Mesenchymal stem cell (in vitro differentiated cells and primary cell): ENCODE measurements at regions not wholly inside any gene's neighbourhood (a gene's known extent, or its start where the extent isn't known, plus 50 kb on each side); places are given as distances from the start of the nearest gene placed in this dataset.

Source experiments
- DNase-seq: peaks from one replicate; pipeline ENCODE4 v3.0.0-alpha.2; 2013
- H2AFZ ChIP-seq: one replicate; pipeline ENCODE4 v1.6.1; 2013; ENCODE audit warnings: low read depth, mild to moderate bottlenecking, control low read depth, inconsistent platforms, low read length, moderate library complexity
- H2AK5ac ChIP-seq: 2 replicates; pipeline ENCODE4 v1.6.1; 2013; ENCODE audit warnings: low read length, moderate library complexity, mild to moderate bottlenecking, inconsistent platforms; ENCODE audit not compliant: severe bottlenecking
- H2BK120ac ChIP-seq: one replicate; pipeline ENCODE4 v1.6.1; 2013; ENCODE audit warnings: low read depth, mild to moderate bottlenecking, inconsistent platforms, low read length, moderate library complexity
- H2BK12ac ChIP-seq, 2 experiments: one replicate each; pipeline ENCODE4 v1.6.1; 2013; ENCODE audit warnings: inconsistent platforms in 2 of 2, low read length in 2 of 2, mild to moderate bottlenecking in 2 of 2, moderate library complexity in 2 of 2, control low read depth in 1 of 2
- H2BK15ac ChIP-seq: one replicate; pipeline ENCODE4 v1.6.1; 2013; ENCODE audit warnings: mild to moderate bottlenecking, low read depth, inconsistent platforms; ENCODE audit not compliant: poor library complexity, severe bottlenecking
- H2BK5ac ChIP-seq: 2 replicates; pipeline ENCODE4 v1.6.1; 2013; ENCODE audit warnings: low read depth, mild to moderate bottlenecking, low read length, control low read depth, inconsistent platforms; ENCODE audit not compliant: poor library complexity, severe bottlenecking
- H3K14ac ChIP-seq, 2 experiments: one replicate each; pipeline ENCODE4 v1.6.1; 2013; ENCODE audit warnings: inconsistent platforms in 2 of 2, low read length in 2 of 2, control low read depth in 1 of 2, mild to moderate bottlenecking in 1 of 2, moderate library complexity in 1 of 2
- H3K18ac ChIP-seq, 2 experiments: one replicate each; pipeline ENCODE4 v1.6.1; 2013; ENCODE audit warnings: inconsistent platforms in 2 of 2, low read length in 2 of 2, control low read depth in 1 of 2, low read depth in 1 of 2, mild to moderate bottlenecking in 1 of 2
- H3K23ac ChIP-seq, 2 experiments: one replicate each; pipeline ENCODE4 v1.6.1; 2013; ENCODE audit warnings: inconsistent platforms in 2 of 2, low read length in 2 of 2, mild to moderate bottlenecking in 2 of 2, moderate library complexity in 2 of 2, control low read depth in 1 of 2
- H3K27ac ChIP-seq: 2 replicates; pipeline ENCODE4 v1.5.1; 2013; ENCODE audit warnings: mild to moderate bottlenecking, moderate library complexity, low read length, control low read depth, inconsistent platforms; ENCODE audit not compliant: poor library complexity, severe bottlenecking
- H3K27me3 ChIP-seq, 2 experiments: 2 replicates each; pipeline versions ENCODE4 v1.6.1 to v1.7.0; 2013; ENCODE audit warnings: low read length in 2 of 2, mild to moderate bottlenecking in 2 of 2, moderate library complexity in 2 of 2, control low read depth in 1 of 2, inconsistent platforms in 1 of 2; ENCODE audit not compliant: control insufficient read depth in 1 of 2, insufficient read depth in 1 of 2
- H3K36me3 ChIP-seq, 2 experiments: 2 replicates each; pipeline versions ENCODE4 v1.6.1 to v1.7.0; 2013; ENCODE audit warnings: low read length in 2 of 2, control low read depth in 1 of 2, inconsistent platforms in 1 of 2, low read depth in 1 of 2, mild to moderate bottlenecking in 1 of 2; ENCODE audit not compliant: insufficient read depth in 2 of 2, control insufficient read depth in 1 of 2
- H3K4ac ChIP-seq, 2 experiments: one replicate each; pipeline ENCODE4 v1.6.1; 2013; ENCODE audit warnings: inconsistent platforms in 2 of 2, low read length in 2 of 2, mild to moderate bottlenecking in 2 of 2, moderate library complexity in 2 of 2, control low read depth in 1 of 2, low read depth in 1 of 2
- H3K4me1 ChIP-seq: 2 replicates; pipeline ENCODE4 v1.6.1; 2013; ENCODE audit warnings: low read depth, low read length, control low read depth; ENCODE audit not compliant: control insufficient read depth, insufficient read depth
- H3K4me2 ChIP-seq: 2 replicates; pipeline ENCODE4 v1.6.1; 2013; ENCODE audit warnings: low read length, mild to moderate bottlenecking, inconsistent platforms; ENCODE audit not compliant: poor library complexity, severe bottlenecking
- H3K4me3 ChIP-seq, 2 experiments: 2 replicates each; pipeline versions ENCODE4 v1.5.1 to v1.7.0; 2013; ENCODE audit warnings: low read length in 2 of 2, mild to moderate bottlenecking in 2 of 2, control low read depth in 1 of 2, low read depth in 1 of 2; ENCODE audit not compliant: insufficient read depth in 1 of 2
- H3K79me1 ChIP-seq: replicated peaks from 2 replicates; pipeline ENCODE4 v1.6.1; 2013; ENCODE audit warnings: mild to moderate bottlenecking, control low read depth, low read length, inconsistent platforms; ENCODE audit not compliant: poor library complexity, severe bottlenecking
- H3K9ac ChIP-seq: 2 replicates; pipeline ENCODE4 v1.7.0; 2013; ENCODE audit warnings: mild to moderate bottlenecking, low read length, moderate library complexity
- H3K9me3 ChIP-seq: 2 replicates; pipeline ENCODE4 v1.7.0; 2013; ENCODE audit warnings: mild to moderate bottlenecking, low read length; ENCODE audit not compliant: control insufficient read depth
- H4K8ac ChIP-seq: one replicate; pipeline ENCODE4 v1.6.1; 2013; ENCODE audit warnings: inconsistent platforms, mild to moderate bottlenecking, low read length, moderate library complexity
- H4K91ac ChIP-seq: one replicate; pipeline ENCODE4 v1.6.1; 2013; ENCODE audit warnings: mild to moderate bottlenecking, low read length, inconsistent platforms
- WGBS: methylation state at CpG from one replicate; pipeline ENCODE4 v1.1.7; 2013; ENCODE audit warnings: mixed read lengths; 5-methylcytosine and 5-hydroxymethylcytosine counted together

- Histone ChIP-seq H2BK15ac (no peak overlapping the region), H3K4me2 (no peak overlapping the region), H3K27ac (no peak overlapping the region), H4K91ac (no peak overlapping the region), H3K4ac (no peak overlapping the region), H2BK12ac (no peak overlapping the region), H3K27me3 (no peaks in the 10 kb centered on the region), H3K9ac (no peak overlapping the region), H2AK5ac (no peak overlapping the region), H4K8ac (no peak overlapping the region), H2BK5ac (no peak overlapping the region), H3K4me3 (no peak overlapping the region), H3K23ac (no peak overlapping the region), H3K4me1 (no peaks in the 10 kb centered on the region), H3K36me3 (no peaks in the 10 kb centered on the region), H3K79me1 (no peaks in the 10 kb centered on the region), H2BK120ac (peak overlapping the region; percentile 42), H3K9me3 (peaks cover 14% of the 10 kb centered on the region), H3K14ac (no peak overlapping the region), H3K18ac (no peak overlapping the region), H2AFZ (no peak overlapping the region)
- DNase-seq: no peak
- 92% methylated on average over 6 of the region's 6 CpGs for WGBS
Observed at GRCh38 chr5:175589714-175590113, 68.2 kb upstream of the HRH2 start.

GRCh38 chr5:175590471-175590881, 67.4 kb upstream of the HRH2 start:
- no peak overlapping the region for H3K4me3 ChIP-seq
- 41% methylated on average over 1 of the region's 3 CpGs for WGBS
- H2AK5ac ChIP-seq: no peak overlapping the region
- H2BK5ac ChIP-seq: no peak overlapping the region
- no peaks in the 10 kb centered on the region for H3K36me3 ChIP-seq
- peak overlapping the region; percentile 95 for H2BK120ac ChIP-seq
- no peak overlapping the region for H2AFZ ChIP-seq
- H3K4ac ChIP-seq: no peak overlapping the region
- no peaks in the 10 kb centered on the region for H3K4me1 ChIP-seq
- H3K27me3 ChIP-seq: no peaks in the 10 kb centered on the region
- peak overlapping the region; percentile 30 for H4K8ac ChIP-seq
- no peak overlapping the region for H3K4me2 ChIP-seq
- H4K91ac ChIP-seq: peak overlapping the region; percentile 82
- no peak overlapping the region for H3K23ac ChIP-seq
- H3K79me1 ChIP-seq: no peaks in the 10 kb centered on the region
- peak; percentile 92 for DNase-seq
- H3K27ac ChIP-seq: no peak overlapping the region
- H3K9ac ChIP-seq: no peak overlapping the region
- no peak overlapping the region for H3K14ac ChIP-seq
- no peak overlapping the region for H3K18ac ChIP-seq
- H2BK12ac ChIP-seq: no peak overlapping the region
- H3K9me3 ChIP-seq: peaks cover 10% of the 10 kb centered on the region
- H2BK15ac ChIP-seq: no peak overlapping the region

- no peak overlapping the region for H2BK15ac ChIP-seq
- no peak overlapping the region for H3K18ac ChIP-seq
- DNase-seq: no peak
- H2BK120ac ChIP-seq: no peak overlapping the region
- no peak overlapping the region for H3K27ac ChIP-seq
- peaks cover 5% of the 10 kb centered on the region for H3K9me3 ChIP-seq
- H3K4me1 ChIP-seq: no peaks in the 10 kb centered on the region
- 66% methylated on average over 2 of the region's 4 CpGs for WGBS
- H4K91ac ChIP-seq: no peak overlapping the region
- no peak overlapping the region for H2AK5ac ChIP-seq
- no peak overlapping the region for H3K4me3 ChIP-seq
- H3K4me2 ChIP-seq: no peak overlapping the region
- no peak overlapping the region for H2AFZ ChIP-seq
- no peak overlapping the region for H3K23ac ChIP-seq
- H3K36me3 ChIP-seq: no peaks in the 10 kb centered on the region
- no peak overlapping the region for H3K14ac ChIP-seq
- no peak overlapping the region for H2BK12ac ChIP-seq
- peak overlapping the region in 1 of 2 experiments; percentile 24 for H3K4ac ChIP-seq
- no peaks in the 10 kb centered on the region for H3K79me1 ChIP-seq
- H4K8ac ChIP-seq: peak overlapping the region; percentile 71
- no peaks in the 10 kb centered on the region for H3K27me3 ChIP-seq
- H3K9ac ChIP-seq: no peak overlapping the region
- H2BK5ac ChIP-seq: no peak overlapping the region
Observed at GRCh38 chr5:175591293-175591692, 66.6 kb upstream of the HRH2 start.

- Histone ChIP-seq H3K23ac (no peak overlapping the region), H2BK12ac (no peak overlapping the region), H2AK5ac (no peak overlapping the region), H3K4me3 (no peak overlapping the region), H3K4me1 (no peaks in the 10 kb centered on the region), H3K9me3 (no peaks in the 10 kb centered on the region), H3K9ac (no peak overlapping the region), H3K36me3 (no peaks in the 10 kb centered on the region), H2BK120ac (no peak overlapping the region), H2AFZ (no peak overlapping the region), H4K8ac (no peak overlapping the region), H3K4me2 (no peak overlapping the region), H2BK5ac (no peak overlapping the region), H3K79me1 (no peaks in the 10 kb centered on the region), H3K14ac (no peak overlapping the region), H3K27me3 (no peaks in the 10 kb centered on the region), H4K91ac (no peak overlapping the region), H3K27ac (no peak overlapping the region), H2BK15ac (no peak overlapping the region), H3K4ac (no peak overlapping the region), H3K18ac (no peak overlapping the region)
- no peak for DNase-seq
Observed at GRCh38 chr5:175593794-175594193, 64.1 kb upstream of the HRH2 start.
